GM12872 (cell line): ENCODE measurements at regions not wholly inside any gene's neighbourhood (a gene's known extent, or its start where the extent isn't known, plus 50 kb on each side); places are given as distances from the start of the nearest gene placed in this dataset.

Experiments
- CTCF ChIP-seq: IDR thresholded peaks from 3 replicates; pipeline ENCODE4 v1.5.1; 2011; ENCODE audit warnings: low read depth, mild to moderate bottlenecking, low read length, moderate library complexity; ENCODE audit not compliant: insufficient read depth

DNA sequence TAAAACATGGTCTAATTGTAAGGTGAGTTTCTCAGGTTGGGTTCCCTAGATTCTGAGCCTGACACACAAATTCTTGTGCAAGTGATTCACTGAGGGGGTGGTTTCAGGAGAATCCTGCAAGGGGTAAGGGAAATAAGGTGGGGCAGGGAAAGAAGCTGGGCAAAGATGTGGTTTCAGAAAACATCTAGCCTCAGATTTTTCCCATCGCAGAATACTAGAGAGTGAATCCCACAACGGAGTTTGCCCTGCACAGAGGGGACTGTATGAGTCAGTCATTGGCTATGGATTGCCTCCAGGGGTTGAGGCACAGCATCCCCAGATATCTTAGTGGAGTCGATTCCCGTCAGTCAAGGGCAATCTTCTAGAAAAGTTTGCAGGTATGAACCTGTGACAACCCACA is 65.2 kb downstream of the PRL start:
- no peak for TF ChIP-seq CTCF

- TF ChIP-seq CTCF, result no peak
Observed at GRCh38 chr6:22236626-22237414, 60.0 kb downstream of the PRL start.
